NB4 (cell line): ENCODE measurements at regions not wholly inside any gene's neighbourhood (a gene's known extent, or its start where the extent isn't known, plus 50 kb on each side); places are given as distances from the start of the nearest gene placed in this dataset.

Experiments
- CTCF ChIP-seq: IDR thresholded peaks from one replicate; pipeline ENCODE4 v1.5.1; 2012; ENCODE audit warnings: low read depth, low read length
- MAX ChIP-seq: IDR thresholded peaks from 2 replicates; pipeline ENCODE4 v1.6.1; 2011; ENCODE audit warnings: low read depth, low read length
- POLR2A ChIP-seq: IDR thresholded peaks from 2 replicates; pipeline ENCODE4 v1.6.1; 2011; ENCODE audit warnings: mild to moderate bottlenecking; ENCODE audit not compliant: insufficient read length; ENCODE audit errors: extremely low read depth

DNA sequence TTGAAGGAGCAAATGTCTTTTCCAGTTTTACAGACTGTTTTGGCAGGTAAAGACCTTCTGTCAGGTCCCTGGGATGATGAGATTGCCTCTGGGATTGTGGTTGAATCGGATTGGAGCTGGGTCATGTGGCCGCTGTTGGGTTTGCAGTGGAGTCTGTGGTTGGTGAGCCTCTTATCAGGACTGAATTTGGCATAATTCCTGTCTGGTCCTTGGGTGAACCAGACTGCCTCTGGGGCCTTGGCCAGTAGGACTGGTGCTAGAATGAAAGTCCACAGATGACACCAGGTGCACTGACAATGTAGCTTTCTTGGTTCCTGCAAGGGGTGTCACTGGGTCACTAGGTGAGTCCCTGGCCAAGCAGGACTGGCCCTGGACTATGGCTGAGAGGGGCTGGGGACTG lies 155.3 kb downstream of the TPH2 start:
- TF ChIP-seq POLR2A = no peak
- TF ChIP-seq MAX = no peak
- no peak for TF ChIP-seq CTCF
